NCI-H524 treated with DMSO at 0.1 percent for 48 hours (cell line): ENCODE measurements at regions not wholly inside any gene's neighbourhood (a gene's known extent, or its start where the extent isn't known, plus 50 kb on each side); places are given as distances from the start of the nearest gene placed in this dataset.
A peak's percentile ranks its signal among the peaks of the same experiment; 100 is the strongest.

Source experiments
- DNase-seq: peaks from one replicate; lab custom pipeline; 2025; lab: John Stamatoyannopoulos, UW

GRCh38 chr18:47601581-47602272 lies 328.7 kb downstream of the SMAD2 start:
- no peak for DNase-seq

- DNase-seq: no peak
These were observed 334.5 kb downstream of the SMAD2 start for GRCh38 chr18:47595831-47596501.

DNA sequence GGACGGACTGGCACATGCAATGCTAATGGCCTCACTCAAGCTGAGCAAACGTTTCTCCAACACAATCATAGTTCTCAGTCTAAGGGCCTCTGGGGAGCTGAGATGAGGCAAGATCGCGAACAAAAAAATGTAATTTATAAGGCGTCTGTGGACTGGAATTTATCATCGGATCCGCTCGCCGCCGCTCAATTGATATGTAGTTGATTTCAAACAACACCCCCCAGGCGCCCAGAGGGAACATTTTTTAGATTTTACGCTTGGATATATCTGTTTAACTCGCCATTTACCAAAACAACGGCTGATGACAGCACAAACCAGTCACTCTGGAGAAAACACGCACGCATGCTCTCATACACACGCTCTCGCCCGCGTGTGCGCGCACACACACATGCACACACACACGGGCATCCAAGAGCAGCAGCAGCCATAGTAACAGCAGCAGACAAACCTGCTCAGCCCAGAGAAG lies 335.8 kb downstream of the SMAD2 start:
- DNase-seq: no peak

- DNase-seq: peak; percentile 32
These were observed 336.6 kb downstream of the SMAD2 start for GRCh38 chr18:47593744-47594472.

DNA sequence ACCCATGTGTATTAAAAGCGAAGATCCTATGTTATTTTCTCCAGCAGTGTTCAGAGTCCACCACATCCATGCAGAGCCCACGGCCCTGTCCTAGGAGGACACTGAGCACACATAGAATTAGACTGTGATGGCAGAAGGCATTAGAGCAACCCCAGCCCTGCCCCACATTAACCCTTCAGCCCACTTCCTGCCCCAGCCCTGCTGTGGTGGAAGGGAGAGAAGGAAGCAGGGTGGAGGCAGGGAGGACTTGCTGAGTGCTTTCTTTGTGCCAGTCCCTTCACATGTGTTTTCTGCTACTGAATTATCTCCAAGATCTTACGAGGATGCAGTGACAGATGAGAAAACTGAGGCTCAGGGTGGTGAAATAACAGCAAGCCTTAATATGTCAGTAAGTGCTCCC lies 339.0 kb downstream of the SMAD2 start:
- no peak for DNase-seq

DNA sequence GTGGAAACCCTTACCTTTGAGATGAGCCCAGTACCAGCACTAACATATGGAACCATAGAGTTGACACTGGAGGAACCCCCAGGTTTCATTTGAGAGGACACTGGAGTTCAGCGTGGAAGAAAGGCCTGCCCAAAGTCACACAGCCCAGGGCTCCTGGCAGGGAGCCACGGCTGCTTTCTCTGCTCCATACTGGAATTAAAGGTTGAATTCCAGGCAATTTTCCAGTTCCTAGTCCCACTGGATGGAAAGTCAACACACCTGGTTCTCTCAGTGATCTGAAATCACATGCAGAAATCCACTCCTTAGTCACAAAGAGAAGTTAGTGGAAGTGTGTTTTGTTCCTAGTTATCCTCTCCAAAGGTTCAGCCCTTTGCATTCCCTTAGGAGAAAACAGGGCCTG lies 336.1 kb upstream of the SKOR2 start:
- no peak for DNase-seq

DNA sequence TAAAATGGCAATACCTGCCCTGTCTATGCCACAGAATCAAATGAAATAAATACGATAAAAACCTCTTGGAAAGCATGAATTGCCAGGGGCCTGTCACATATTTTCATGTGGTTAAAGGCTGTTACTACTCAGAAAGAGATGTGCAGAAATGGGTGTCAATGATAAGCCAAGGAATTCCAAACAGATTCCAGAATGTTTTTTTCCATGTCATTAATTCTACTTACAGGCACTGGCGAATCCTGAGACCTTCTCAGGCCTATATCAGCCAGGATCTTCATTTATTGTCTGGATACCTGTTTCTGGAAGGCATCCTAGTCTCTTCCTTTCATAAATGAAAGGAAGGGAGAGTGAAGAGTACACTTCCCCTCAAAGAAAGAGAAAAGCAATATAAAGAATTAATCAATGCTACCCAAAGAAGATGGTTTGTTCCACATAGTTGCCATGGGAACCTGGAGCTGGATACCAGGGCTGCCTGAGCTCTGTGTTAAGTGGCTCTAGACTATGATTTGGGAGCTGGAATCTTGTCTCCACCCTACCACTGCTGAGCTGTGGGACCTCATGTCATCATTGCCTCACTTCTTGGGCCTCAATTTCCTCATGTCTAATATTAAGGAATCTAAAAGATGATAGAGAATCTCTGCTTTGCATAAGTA lies 335.1 kb upstream of the SKOR2 start:
- DNase-seq: no peak

DNA sequence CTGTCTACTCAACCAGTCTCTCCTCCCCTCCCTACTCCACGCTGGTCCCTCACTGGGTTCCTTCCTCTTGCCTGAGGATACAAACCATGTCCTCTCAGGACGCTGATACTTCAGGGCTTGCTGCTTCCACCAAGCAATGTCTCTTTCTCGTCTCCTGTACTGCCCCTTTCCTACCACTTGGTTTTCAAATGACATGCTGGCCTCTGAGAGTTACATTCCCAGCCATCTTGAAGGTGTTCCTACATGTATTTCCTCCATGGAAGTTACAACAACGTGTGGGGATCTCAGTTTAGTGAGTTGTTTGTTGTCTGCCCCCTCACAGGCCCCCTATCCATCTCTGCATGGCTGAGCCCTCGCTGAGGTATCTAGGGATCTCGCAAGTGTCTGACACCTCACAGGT lies 334.5 kb upstream of the SKOR2 start:
- DNase-seq: no peak

- DNase-seq: no peak
These were observed 333.7 kb upstream of the SKOR2 start for GRCh38 chr18:47585136-47585535.

GRCh38 chr18:47582093-47582492 lies 330.6 kb upstream of the SKOR2 start:
- no peak for DNase-seq

DNA sequence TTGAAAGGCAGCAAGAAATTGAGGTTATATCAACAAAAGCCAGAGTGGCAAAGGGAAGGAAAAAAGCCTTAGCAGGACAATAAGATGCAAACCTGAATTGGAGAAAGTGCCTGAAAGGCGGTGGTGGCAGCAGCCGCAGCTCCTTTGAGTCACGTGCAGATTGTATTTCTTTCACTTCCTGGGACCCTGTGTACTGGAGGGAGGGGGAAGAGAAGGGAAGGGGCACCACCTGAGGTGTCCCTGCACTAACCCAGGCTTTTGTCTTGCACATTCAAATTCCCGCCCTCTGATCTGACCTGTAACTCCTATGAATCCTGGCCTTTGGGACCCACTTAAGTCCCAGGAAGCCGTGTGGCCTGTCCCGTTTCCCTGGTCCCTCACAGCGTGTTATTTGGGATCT lies 326.1 kb upstream of the SKOR2 start:
- no peak for DNase-seq

GRCh38 chr18:47574966-47575365 lies 323.5 kb upstream of the SKOR2 start:
- no peak for DNase-seq

- no peak for DNase-seq
These were observed 320.5 kb upstream of the SKOR2 start for GRCh38 chr18:47571957-47572356.

GRCh38 chr18:47566809-47567208 lies 315.3 kb upstream of the SKOR2 start:
- no peak for DNase-seq

- no peak for DNase-seq
These were observed 309.6 kb upstream of the SKOR2 start for GRCh38 chr18:47560723-47561715.

- no peak for DNase-seq
These were observed 306.8 kb upstream of the SKOR2 start for GRCh38 chr18:47558110-47558750.

GRCh38 chr18:47557160-47557559 lies 305.7 kb upstream of the SKOR2 start:
- no peak for DNase-seq

- no peak for DNase-seq
These were observed 301.3 kb upstream of the SKOR2 start for GRCh38 chr18:47552783-47553182.

DNA sequence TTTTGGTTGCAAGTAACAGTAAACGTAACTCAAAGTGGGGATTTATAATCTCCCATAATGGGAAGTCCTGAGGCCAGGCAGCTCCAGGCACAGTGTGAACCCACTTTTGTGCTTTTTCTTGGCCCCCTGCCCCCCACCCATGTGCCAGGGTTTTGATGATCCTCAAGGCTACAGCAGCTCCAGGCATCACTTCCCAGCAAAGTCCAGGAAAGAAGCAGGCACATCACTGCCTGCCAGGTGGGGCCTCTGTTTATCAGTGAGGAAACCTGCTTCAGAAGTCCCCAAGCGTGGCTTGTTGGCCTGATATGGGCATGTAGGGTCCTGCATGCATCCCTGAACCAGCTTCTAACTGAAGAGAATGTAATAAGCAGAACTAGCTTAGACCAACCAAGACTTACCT lies 299.2 kb upstream of the SKOR2 start:
- no peak for DNase-seq

GRCh38 chr18:47549021-47549540 lies 297.6 kb upstream of the SKOR2 start:
- no peak for DNase-seq
